Heart right ventricle (tissue), 16 donors: ENCODE measurements at regions not wholly inside any gene's neighbourhood (a gene's known extent, or its start where the extent isn't known, plus 50 kb on each side); places are given as distances from the start of the nearest gene placed in this dataset.

ENCODE experiments used
- ATAC-seq, 8 donors: fragments of 200-7000 bp; cut with Tn5 transposase; one replicate each; pipeline ENCODE4 v1.9.1; 2020; ENCODE audit warnings: mild to moderate bottlenecking in 8 of 8, moderate library complexity in 8 of 8, moderate number of reproducible peaks in 1 of 8
- DNase-seq, 2 donors: peaks; one replicate each; pipeline ENCODE4 v3.0.0-alpha.2; 2020
- H3K27ac ChIP-seq, 10 donors: fragments of 200-600 bp; sonication (generic) in 2 of 10; one replicate each; pipeline versions ENCODE4 v1.5.0 to v1.8.0; 2020 to 2022; ENCODE audit warnings: mild to moderate bottlenecking in 3 of 10
- H3K27me3 ChIP-seq, 7 donors: fragments of 200-600 bp; one replicate each; pipeline ENCODE4 v1.8.0; 2021 to 2022; ENCODE audit warnings: mild to moderate bottlenecking in 2 of 7
- H3K36me3 ChIP-seq, 9 donors: fragments of 200-600 bp; sonication (generic) in 1 of 9; one replicate each; pipeline versions ENCODE4 v1.5.0 to v1.8.0; 2020 to 2022; ENCODE audit warnings: mild to moderate bottlenecking in 2 of 9
- H3K4me1 ChIP-seq, 9 donors: fragments of 200-600 bp; sonication (generic) in 1 of 9; one replicate each; pipeline versions ENCODE4 v1.5.0 to v1.8.0; 2020 to 2022; ENCODE audit warnings: mild to moderate bottlenecking in 4 of 9
- H3K4me3 ChIP-seq, 10 donors: fragments of 200-600 bp; sonication (generic) in 2 of 10; one replicate each; pipeline versions ENCODE4 v1.5.0 to v1.8.0; 2020 to 2022; ENCODE audit warnings: mild to moderate bottlenecking in 7 of 10, moderate library complexity in 2 of 10
- H3K9me3 ChIP-seq, 11 donors: fragments of 200-600 bp in 10 of 11; sonication (generic) in 2 of 11; one replicate each; pipeline versions ENCODE4 v1.5.0 to v1.8.0; 2013 to 2022; ENCODE audit warnings: mild to moderate bottlenecking in 2 of 11, control low read depth in 1 of 11, moderate library complexity in 1 of 11
- WGBS, 2 donors: extraction: QIAGEN DNeasy Blood & Tissue Kit; methylation state at CpG; one replicate each; pipeline ENCODE4 v1.1.7; 2013; ENCODE audit warnings: inconsistent platforms in 1 of 2; 5-methylcytosine and 5-hydroxymethylcytosine counted together
- intact Hi-C, 10 donors: fragments of 100-400 bp; cut with DNase I; formaldehyde crosslinking; loops; one replicate each; pipeline versions ENCODE4 v1.11.1 to v1.14.2; 2022
- TF ChIP-seq, protein P1 (sequence below), 9 donors: fragments of 200-600 bp; sonication (generic) in 2 of 9; IDR thresholded peaks; one replicate each; pipeline versions ENCODE4 v1.5.0 to v1.8.0; 2021 to 2022; ENCODE audit warnings: antibody characterized with exemption in 9 of 9, mild to moderate bottlenecking in 5 of 9, moderate library complexity in 1 of 9
- donor health status: Arrhythmogenic right ventricular cardiomyopathy.
- donor health status: ischemic (EF 13 %, LVEDD 7.1; RV severe dilation, severe dysfunction).
- donor health status: healthy with polysubstance abuse.
- donor health status: DM: no; HTN: yes; CAD: no.
- donor health status: DM: no; HTN: no; CAD: no.
- donor health status: ischemic (EF 25% LVEDD 6.9; RV normal size, moderate dysfunction).
- donor health status: ischemic (EF 25% LVEDD 5.7; RV mildly dilated, moderate dysfunction).
- donor health status: healthy.
- donor health status: DM: yes; HTN: yes; CAD: no.
- donor health status: Ischemic cardiomyopathy.
- donor health status: ischemic (EF 35%, LVEDD 5.7; RV mildly dilated, moderate dysfunction).
- donor health status: nonischemic (EF 11% LVEDD 7.7; RV severe dilation, severe dysfunction).
- donor health status: DM: yes; HTN: yes; CAD: no.
- donor health status: PGD.
- donor health status: ischemic (EF 29% LVEDD 5.4; RV normal size, mild dysfunction).
- donor health status: nonischemic (EF 23%, LVEDD 6.1; RV moderate dilation, normal function).

DNA sequence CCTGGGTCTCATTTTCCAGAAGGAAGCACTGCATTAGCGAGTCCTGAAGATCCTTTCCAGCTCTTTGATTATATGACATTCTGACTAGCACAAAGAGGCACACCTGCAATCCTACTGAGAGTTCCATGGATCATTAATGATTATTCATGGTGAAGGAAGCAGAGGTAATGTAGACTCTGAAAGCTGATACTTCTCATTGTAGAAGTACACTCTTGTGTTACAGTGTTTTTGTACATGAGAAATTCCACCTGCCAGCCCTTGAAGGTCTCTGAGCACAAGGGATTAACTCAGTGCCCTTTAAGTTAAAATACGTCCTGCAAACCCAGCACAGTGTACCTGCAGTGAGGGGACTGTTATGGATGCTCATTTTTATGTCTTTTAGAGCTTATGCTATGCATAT, 558.8 kb upstream of the FBXO33 start:
- intact Hi-C loops: no loop called here
- WGBS, 2 donors: 72 to 74% methylated on average over 2 of the region's 2 CpGs
- Histone ChIP-seq H3K27me3 (no peaks in the 10 kb centered on the region), H3K4me3 (no peak overlapping the region), H3K36me3 (no peaks in the 10 kb centered on the region), H3K9me3 (peaks cover 0 to 11% (median 0%) of the 10 kb centered on the region in 11 donors), H3K4me1 (no peaks in the 10 kb centered on the region), H3K27ac (no peak overlapping the region)
- ATAC-seq (no peak), DNase-seq (no peak)
- TF ChIP-seq, protein P1, sequence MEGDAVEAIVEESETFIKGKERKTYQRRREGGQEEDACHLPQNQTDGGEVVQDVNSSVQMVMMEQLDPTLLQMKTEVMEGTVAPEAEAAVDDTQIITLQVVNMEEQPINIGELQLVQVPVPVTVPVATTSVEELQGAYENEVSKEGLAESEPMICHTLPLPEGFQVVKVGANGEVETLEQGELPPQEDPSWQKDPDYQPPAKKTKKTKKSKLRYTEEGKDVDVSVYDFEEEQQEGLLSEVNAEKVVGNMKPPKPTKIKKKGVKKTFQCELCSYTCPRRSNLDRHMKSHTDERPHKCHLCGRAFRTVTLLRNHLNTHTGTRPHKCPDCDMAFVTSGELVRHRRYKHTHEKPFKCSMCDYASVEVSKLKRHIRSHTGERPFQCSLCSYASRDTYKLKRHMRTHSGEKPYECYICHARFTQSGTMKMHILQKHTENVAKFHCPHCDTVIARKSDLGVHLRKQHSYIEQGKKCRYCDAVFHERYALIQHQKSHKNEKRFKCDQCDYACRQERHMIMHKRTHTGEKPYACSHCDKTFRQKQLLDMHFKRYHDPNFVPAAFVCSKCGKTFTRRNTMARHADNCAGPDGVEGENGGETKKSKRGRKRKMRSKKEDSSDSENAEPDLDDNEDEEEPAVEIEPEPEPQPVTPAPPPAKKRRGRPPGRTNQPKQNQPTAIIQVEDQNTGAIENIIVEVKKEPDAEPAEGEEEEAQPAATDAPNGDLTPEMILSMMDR (IDR thresholded peaks at IDR 0.05): no peak

DNA sequence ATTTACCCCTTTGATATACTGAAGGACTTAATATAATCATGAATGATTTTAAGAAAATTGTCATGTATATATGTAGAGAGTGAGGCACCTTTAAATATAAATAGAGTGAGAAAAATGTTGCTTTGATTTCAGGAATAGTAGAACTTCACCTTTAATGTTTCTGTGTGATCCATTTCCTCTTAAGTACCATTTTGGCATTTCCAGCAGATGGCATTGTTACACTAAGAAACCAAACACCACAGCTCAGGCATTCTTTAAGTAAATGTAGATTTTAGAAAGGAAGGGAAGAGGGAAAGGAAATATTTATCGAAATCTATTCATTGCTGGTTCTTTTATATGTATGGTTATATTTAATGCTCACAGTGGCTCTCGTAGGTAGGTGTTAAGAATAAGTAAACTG, 556.7 kb upstream of the FBXO33 start:
- TF ChIP-seq, protein P1 (IDR thresholded peaks at IDR 0.05): peak in 6 of 9 donors; percentile 21 to 48 (median 32)
- Histone ChIP-seq H3K4me3 (no peak overlapping the region), H3K36me3 (no peaks in the 10 kb centered on the region), H3K9me3 (peaks cover 0 to 11% (median 0%) of the 10 kb centered on the region in 11 donors), H3K27ac (no peak overlapping the region), H3K4me1 (no peaks in the 10 kb centered on the region), H3K27me3 (no peaks in the 10 kb centered on the region)
- intact Hi-C loops: no loop called here
- ATAC-seq (no peak), DNase-seq (no peak)
- 16 to 18% methylated on average over 2 of the region's 2 CpGs for WGBS, 2 donors

DNA sequence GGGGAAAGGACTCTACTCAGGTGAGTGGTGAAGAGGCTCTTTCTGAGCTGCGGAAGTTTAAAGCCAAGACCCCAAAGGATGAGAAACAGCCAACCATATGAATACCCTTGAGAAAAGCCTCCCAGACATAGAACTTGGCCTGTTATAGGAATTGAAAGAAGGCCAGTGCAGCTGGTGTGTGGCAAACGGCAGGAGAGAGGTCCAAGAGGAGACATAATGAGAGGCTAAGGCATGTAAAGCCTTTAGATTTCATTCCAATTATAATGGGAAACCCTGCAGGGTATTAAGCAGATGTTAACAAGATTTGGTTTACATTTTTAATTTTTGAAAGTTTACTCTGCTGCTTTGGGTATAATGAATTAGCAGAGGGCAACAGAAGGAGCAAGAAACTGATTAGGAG, 552.1 kb upstream of the FBXO33 start:
- Histone ChIP-seq H3K9me3 (peaks cover 0 to 5% (median 0%) of the 10 kb centered on the region in 11 donors), H3K36me3 (no peaks in the 10 kb centered on the region), H3K27ac (no peak overlapping the region), H3K4me3 (no peak overlapping the region), H3K27me3 (no peaks in the 10 kb centered on the region), H3K4me1 (no peaks in the 10 kb centered on the region)
- intact Hi-C loops: loop anchor here in 1 of 10 donors (1.0 kb wide), 1 partner anchor 32 kb away; no protein-coding TSS in a partner anchor
- no peak for ATAC-seq
- 40 to 58% methylated on average over 2 of the region's 2 CpGs for WGBS, 2 donors
- TF ChIP-seq, protein P1 (IDR thresholded peaks at IDR 0.05): no peak
- no peak for DNase-seq

DNA sequence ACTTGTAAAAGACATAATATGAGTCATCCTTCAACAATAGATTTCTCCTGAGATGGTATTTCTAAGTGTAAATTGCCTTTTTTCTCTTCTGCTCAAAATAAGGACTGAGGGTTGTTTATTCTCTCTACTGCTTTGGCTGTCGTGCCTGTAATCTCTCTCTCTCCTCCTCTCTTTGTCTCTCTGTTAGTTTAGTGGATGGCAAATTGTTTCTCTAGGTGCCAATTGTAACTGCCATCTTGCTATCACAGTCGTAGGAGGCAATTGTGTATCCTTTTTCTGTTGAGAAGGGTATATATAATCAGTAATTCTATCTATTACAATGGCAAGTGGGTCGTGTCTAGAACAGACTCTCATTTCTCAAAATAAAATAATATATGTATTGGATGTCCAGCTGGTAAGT, 545.0 kb upstream of the FBXO33 start:
- Histone ChIP-seq H3K27me3 (no peaks in the 10 kb centered on the region), H3K27ac (no peak overlapping the region), H3K36me3 (no peaks in the 10 kb centered on the region), H3K9me3 (peaks cover 0 to 6% (median 0%) of the 10 kb centered on the region in 11 donors), H3K4me3 (no peak overlapping the region), H3K4me1 (no peaks in the 10 kb centered on the region)
- WGBS, 2 donors: 51 to 60% methylated on average over 3 of the region's 3 CpGs
- no peak for ATAC-seq
- intact Hi-C loops: no loop called here
- DNase-seq: no peak
- TF ChIP-seq, protein P1 (IDR thresholded peaks at IDR 0.05): no peak
